Trophoblast cell (in vitro differentiated cells and primary cell): ENCODE measurements at regions not wholly inside any gene's neighbourhood (a gene's known extent, or its start where the extent isn't known, plus 50 kb on each side); places are given as distances from the start of the nearest gene placed in this dataset.

Experiments
- DNase-seq, 2 donors: peaks; one replicate each; pipeline ENCODE4 v3.0.0-alpha.2; 2016
- H2AFZ ChIP-seq: 2 replicates; pipeline ENCODE4 v1.6.1; 2013; ENCODE audit warnings: low read length, moderate library complexity, mild to moderate bottlenecking; ENCODE audit not compliant: insufficient read depth, poor library complexity
- H2AK5ac ChIP-seq: 2 replicates; pipeline ENCODE4 v1.6.1; 2013; ENCODE audit warnings: mild to moderate bottlenecking, low read length
- H2BK120ac ChIP-seq: 2 replicates; pipeline ENCODE4 v1.6.1; 2013; ENCODE audit warnings: low read length, mild to moderate bottlenecking, moderate library complexity; ENCODE audit not compliant: insufficient read depth, poor library complexity
- H2BK12ac ChIP-seq: 2 replicates; pipeline ENCODE4 v1.6.1; 2013; ENCODE audit warnings: mild to moderate bottlenecking, low read length, moderate library complexity
- H2BK5ac ChIP-seq: 2 replicates; pipeline ENCODE4 v1.6.1; 2013; ENCODE audit warnings: low read length, low read depth, moderate library complexity, mild to moderate bottlenecking; ENCODE audit not compliant: poor library complexity
- H3K14ac ChIP-seq: 2 replicates; pipeline ENCODE4 v1.6.1; 2013; ENCODE audit warnings: mild to moderate bottlenecking, low read length
- H3K18ac ChIP-seq: 2 replicates; pipeline ENCODE4 v1.6.1; 2013; ENCODE audit warnings: mild to moderate bottlenecking, low read length
- H3K23ac ChIP-seq: 2 replicates; pipeline ENCODE4 v1.6.1; 2013; ENCODE audit warnings: low read length
- H3K27ac ChIP-seq: 2 replicates; pipeline ENCODE4 v1.5.1; 2013; ENCODE audit warnings: low read depth, mild to moderate bottlenecking, inconsistent platforms, low read length, moderate library complexity
- H3K27me3 ChIP-seq: 2 replicates; pipeline ENCODE4 v1.6.1; 2013; ENCODE audit warnings: inconsistent platforms, mild to moderate bottlenecking, low read length, moderate library complexity; ENCODE audit not compliant: insufficient read depth
- H3K36me3 ChIP-seq, 2 experiments: 1 replicate in 1 of 2; 2 replicates in 1 of 2; pipeline ENCODE4 v1.6.1; 2013; ENCODE audit warnings: low read length in 2 of 2, mild to moderate bottlenecking in 2 of 2, moderate library complexity in 1 of 2; ENCODE audit not compliant: insufficient read depth in 2 of 2, control insufficient read depth in 1 of 2
- H3K4ac ChIP-seq: 2 replicates; pipeline ENCODE4 v1.6.1; 2013; ENCODE audit warnings: low read depth, mild to moderate bottlenecking, low read length, moderate library complexity
- H3K4me1 ChIP-seq, 2 experiments: 1 replicate in 1 of 2; 2 replicates in 1 of 2; pipeline ENCODE4 v1.6.1; 2013; ENCODE audit warnings: low read length in 2 of 2, mild to moderate bottlenecking in 2 of 2, moderate library complexity in 1 of 2; ENCODE audit not compliant: insufficient read depth in 2 of 2, control insufficient read depth in 1 of 2
- H3K4me2 ChIP-seq: 2 replicates; pipeline ENCODE4 v1.6.1; 2013; ENCODE audit warnings: inconsistent platforms, mild to moderate bottlenecking, low read length, moderate library complexity
- H3K4me3 ChIP-seq: 2 replicates; pipeline ENCODE4 v1.5.1; 2013; ENCODE audit warnings: mild to moderate bottlenecking, low read depth, low read length, inconsistent platforms
- H3K79me1 ChIP-seq: one replicate; pipeline ENCODE4 v1.6.1; 2013; ENCODE audit warnings: low read length
- H3K79me2 ChIP-seq: 2 replicates; pipeline ENCODE4 v1.6.1; 2013; ENCODE audit warnings: low read length, mild to moderate bottlenecking; ENCODE audit not compliant: control insufficient read depth, insufficient read depth, poor library complexity
- H3K9ac ChIP-seq: 2 replicates; pipeline ENCODE4 v1.6.1; 2013; ENCODE audit warnings: mild to moderate bottlenecking, low read length
- H3K9me3 ChIP-seq: 2 replicates; pipeline ENCODE4 v1.6.1; 2013; ENCODE audit warnings: low read depth, mild to moderate bottlenecking, control low read depth, inconsistent platforms, low read length; ENCODE audit not compliant: insufficient read depth
- H4K12ac ChIP-seq: 2 replicates; pipeline ENCODE4 v1.6.1; 2013; ENCODE audit warnings: low read depth, mild to moderate bottlenecking, low read length, moderate library complexity
- H4K8ac ChIP-seq: 2 replicates; pipeline ENCODE4 v1.6.1; 2013; ENCODE audit warnings: low read depth, mild to moderate bottlenecking, low read length, moderate library complexity
- H4K91ac ChIP-seq: one replicate; pipeline ENCODE4 v1.6.1; 2013; ENCODE audit warnings: low read depth, mild to moderate bottlenecking, low read length, moderate library complexity
- WGBS: extraction: QIAGEN DNeasy Blood & Tissue Kit; methylation state at CpG from one replicate; pipeline ENCODE4 v1.1.7; 2013; ENCODE audit warnings: missing lambda C conversion rate; ENCODE audit not compliant: insufficient read length, insufficient coverage; ENCODE audit errors: extremely low coverage; 5-methylcytosine and 5-hydroxymethylcytosine counted together

- H3K9me3 ChIP-seq = no peaks in the 10 kb centered on the region
- no peak overlapping the region for H4K8ac ChIP-seq
- H3K18ac ChIP-seq = no peak overlapping the region
- peak overlapping the region; percentile 83 for H3K27ac ChIP-seq
- no peak overlapping the region for H2AK5ac ChIP-seq
- H3K4ac ChIP-seq = no peak overlapping the region
- H2BK5ac ChIP-seq = no peak overlapping the region
- no peak overlapping the region for H4K91ac ChIP-seq
- H3K4me2 ChIP-seq = no peak overlapping the region
- no peak overlapping the region for H2BK120ac ChIP-seq
- H3K4me3 ChIP-seq = no peak overlapping the region
- H3K27me3 ChIP-seq = no peaks in the 10 kb centered on the region
- no peak for DNase-seq
- no peak overlapping the region for H2BK12ac ChIP-seq
- H2AFZ ChIP-seq = no peak overlapping the region
- no peaks in the 10 kb centered on the region for H3K79me2 ChIP-seq
- H3K36me3 ChIP-seq = no peaks in the 10 kb centered on the region
- no CpG with 5 or more reads among the region's 4 CpGs for whole genome bisulfite sequencing
- no peak overlapping the region for H3K14ac ChIP-seq
- H3K4me1 ChIP-seq = peaks cover 2 to 10% of the 10 kb centered on the region in 2 experiments
- peaks cover 8% of the 10 kb centered on the region for H3K79me1 ChIP-seq
- no peak overlapping the region for H3K9ac ChIP-seq
- H3K23ac ChIP-seq = no peak overlapping the region
- no peak overlapping the region for H4K12ac ChIP-seq
Observed at GRCh38 chr5:87122151-87122977, 145.3 kb upstream of the RASA1 start.

- no peaks in the 10 kb centered on the region for H3K9me3 ChIP-seq
- no peak overlapping the region for H3K9ac ChIP-seq
- H3K18ac ChIP-seq = no peak overlapping the region
- no peak overlapping the region for H3K4ac ChIP-seq
- H2BK12ac ChIP-seq = no peak overlapping the region
- H3K79me2 ChIP-seq = no peaks in the 10 kb centered on the region
- no peak overlapping the region for H3K27ac ChIP-seq
- H2BK120ac ChIP-seq = no peak overlapping the region
- H3K4me1 ChIP-seq = peaks cover 0 to 4% of the 10 kb centered on the region in 2 experiments
- H2BK5ac ChIP-seq = no peak overlapping the region
- H3K27me3 ChIP-seq = no peaks in the 10 kb centered on the region
- no peak overlapping the region for H3K4me3 ChIP-seq
- H2AFZ ChIP-seq = no peak overlapping the region
- no peak overlapping the region for H2AK5ac ChIP-seq
- H3K14ac ChIP-seq = no peak overlapping the region
- no peaks in the 10 kb centered on the region for H3K79me1 ChIP-seq
- H4K8ac ChIP-seq = no peak overlapping the region
- DNase-seq = no peak
- no peak overlapping the region for H3K23ac ChIP-seq
- no peak overlapping the region for H3K4me2 ChIP-seq
- H4K12ac ChIP-seq = no peak overlapping the region
- H3K36me3 ChIP-seq = no peaks in the 10 kb centered on the region
- H4K91ac ChIP-seq = no peak overlapping the region
Observed at GRCh38 chr5:87125766-87126165, 141.9 kb upstream of the RASA1 start.

GRCh38 chr5:87126869-87127268 lies 140.8 kb upstream of the RASA1 start:
- Histone ChIP-seq H3K18ac (no peak overlapping the region), H2BK12ac (no peak overlapping the region), H4K91ac (no peak overlapping the region), H2BK5ac (no peak overlapping the region), H3K4me1 (peaks cover 0 to 4% of the 10 kb centered on the region in 2 experiments), H3K4me2 (no peak overlapping the region), H2AK5ac (no peak overlapping the region), H4K12ac (no peak overlapping the region), H3K27ac (no peak overlapping the region), H3K4me3 (no peak overlapping the region), H3K27me3 (no peaks in the 10 kb centered on the region), H2BK120ac (no peak overlapping the region), H3K36me3 (no peaks in the 10 kb centered on the region), H3K79me1 (no peaks in the 10 kb centered on the region), H2AFZ (no peak overlapping the region), H3K23ac (no peak overlapping the region), H4K8ac (no peak overlapping the region), H3K9ac (no peak overlapping the region), H3K4ac (no peak overlapping the region), H3K14ac (no peak overlapping the region), H3K79me2 (no peaks in the 10 kb centered on the region), H3K9me3 (no peaks in the 10 kb centered on the region)
- no CpG with 5 or more reads among the region's 3 CpGs for WGBS
- DNase-seq = no peak

GRCh38 chr5:87127426-87127825 lies 140.3 kb upstream of the RASA1 start:
- no peak overlapping the region for H3K4me2 ChIP-seq
- H3K23ac ChIP-seq = no peak overlapping the region
- no peak overlapping the region for H2AFZ ChIP-seq
- no peaks in the 10 kb centered on the region for H3K79me2 ChIP-seq
- no peak overlapping the region for H4K8ac ChIP-seq
- no peak overlapping the region for H3K4ac ChIP-seq
- no peak overlapping the region for H3K9ac ChIP-seq
- H3K4me3 ChIP-seq = no peak overlapping the region
- no peak overlapping the region for H3K27ac ChIP-seq
- no peaks in the 10 kb centered on the region for H3K4me1 ChIP-seq
- no peak overlapping the region for H2BK120ac ChIP-seq
- no peak overlapping the region for H2AK5ac ChIP-seq
- H3K14ac ChIP-seq = no peak overlapping the region
- H3K18ac ChIP-seq = no peak overlapping the region
- no peaks in the 10 kb centered on the region for H3K9me3 ChIP-seq
- H3K36me3 ChIP-seq = no peaks in the 10 kb centered on the region
- H4K91ac ChIP-seq = no peak overlapping the region
- no peaks in the 10 kb centered on the region for H3K27me3 ChIP-seq
- H2BK5ac ChIP-seq = no peak overlapping the region
- H3K79me1 ChIP-seq = no peaks in the 10 kb centered on the region
- WGBS = no CpG with 5 or more reads among the region's 1 CpG
- no peak overlapping the region for H2BK12ac ChIP-seq
- no peak overlapping the region for H4K12ac ChIP-seq
- no peak for DNase-seq
